ENCODE measurements at regions not wholly inside any gene's neighbourhood (a gene's known extent, or its start where the extent isn't known, plus 50 kb on each side); places are given as distances from the start of the nearest gene placed in this dataset.
"Not testable (repeated sequence)": the region's sequence is repeated elsewhere in the genome, so short reads cannot be mapped to it uniquely, and the experiment has no call there.

- Histone ChIP-seq H4K20me1 (peaks cover 0 to 41% (median 0%) of the 10 kb centered on the region in 11 experiments; a peak in 5 of 22 replicates), H3K27ac (no peak overlapping the region), H3K4me2 (peak overlapping the region in 8 of 11 experiments; percentile 4 to 59 (median 34); a peak in 13 of 22 replicates), H3K36me3 (no peaks in the 10 kb centered on the region), H3K4me1 (peaks cover 0 to 14% (median 7%) of the 10 kb centered on the region in 10 experiments; a peak in 10 of 20 replicates), H3K9me3 (replicated peaks in 1 of 11) (peaks cover 22 to 41% (median 29%) of the 10 kb centered on the region in 11 experiments), H3K27me3 (peaks cover 0 to 52% (median 5%) of the 10 kb centered on the region in 11 experiments; a peak in 11 of 22 replicates), H3K4me3 (no peak overlapping the region), H3K9ac (no peak overlapping the region)
- TF ChIP-seq Cebpa-rat (IDR thresholded peaks at IDR 0.05), result no peak
Measured at GRCh38 chr2:242038928-242039341, 169.4 kb downstream of the RTP5 start.

GRCh38 chr2:242040303-242040655 lies 170.8 kb downstream of the RTP5 start:
- no peak overlapping the region for H3K4me2 ChIP-seq
- H3K27me3 ChIP-seq, result peaks cover 0 to 39% (median 0%) of the 10 kb centered on the region in 11 experiments; a peak in 9 of 22 replicates
- no peak overlapping the region for H3K4me3 ChIP-seq
- H3K9me3 ChIP-seq (replicated peaks in 1 of 11), result peaks cover 22 to 54% (median 41%) of the 10 kb centered on the region in 11 experiments
- no peak overlapping the region for H3K27ac ChIP-seq
- no peaks in the 10 kb centered on the region for H3K36me3 ChIP-seq
- H4K20me1 ChIP-seq, result peaks cover 0 to 30% (median 0%) of the 10 kb centered on the region in 11 experiments; a peak in 2 of 22 replicates
- peaks cover 0 to 14% (median 7%) of the 10 kb centered on the region in 10 experiments; a peak in 10 of 20 replicates for H3K4me1 ChIP-seq
- no peak for TF ChIP-seq Cebpa-rat (IDR thresholded peaks at IDR 0.05)
- no peak overlapping the region for H3K9ac ChIP-seq

- Histone ChIP-seq H3K27ac (no peak overlapping the region), H4K20me1 (0 out of 22 replicates have a peak, but pooled peaks cover 0 to 26% (median 0%) of the 10 kb centered on the region in 11 experiments), H3K4me1 (peaks cover 0 to 14% (median 7%) of the 10 kb centered on the region in 10 experiments; a peak in 10 of 20 replicates), H3K9ac (no peak overlapping the region), H3K36me3 (no peaks in the 10 kb centered on the region), H3K4me2 (no peak overlapping the region), H3K4me3 (no peak overlapping the region), H3K27me3 (peaks cover 0 to 35% (median 0%) of the 10 kb centered on the region in 11 experiments; a peak in 9 of 22 replicates), H3K9me3 (replicated peaks in 1 of 11) (peaks cover 24 to 58% (median 45%) of the 10 kb centered on the region in 11 experiments)
- no peak for TF ChIP-seq Cebpa-rat (IDR thresholded peaks at IDR 0.05)
Measured at GRCh38 chr2:242040681-242041080, 171.2 kb downstream of the RTP5 start.

- no peak overlapping the region for H3K4me3 ChIP-seq
- TF ChIP-seq Cebpa-rat (IDR thresholded peaks at IDR 0.05), result no peak
- H3K4me1 ChIP-seq, result peaks cover 0 to 14% (median 7%) of the 10 kb centered on the region in 10 experiments; a peak in 10 of 20 replicates
- H3K9ac ChIP-seq, result no peak overlapping the region
- no peak overlapping the region for H3K4me2 ChIP-seq
- peaks cover 34 to 68% (median 55%) of the 10 kb centered on the region in 11 experiments for H3K9me3 ChIP-seq (replicated peaks in 1 of 11)
- H4K20me1 ChIP-seq, result 0 out of 22 replicates have a peak, but pooled peaks cover 0 to 15% (median 0%) of the 10 kb centered on the region in 11 experiments
- H3K36me3 ChIP-seq, result no peaks in the 10 kb centered on the region
- peaks cover 0 to 23% (median 0%) of the 10 kb centered on the region in 11 experiments; a peak in 8 of 22 replicates for H3K27me3 ChIP-seq
- H3K27ac ChIP-seq, result no peak overlapping the region
Measured at GRCh38 chr2:242041816-242042215, 172.3 kb downstream of the RTP5 start.

GRCh38 chr2:242043538-242044312 lies 174.2 kb downstream of the RTP5 start:
- H3K27me3 ChIP-seq, result peaks cover 0 to 4% (median 0%) of the 10 kb centered on the region in 11 experiments; a peak in 5 of 22 replicates
- no peak overlapping the region for H3K9ac ChIP-seq
- H4K20me1 ChIP-seq, result 0 out of 22 replicates have a peak, but pooled peaks cover 0 to 12% (median 0%) of the 10 kb centered on the region in 11 experiments
- no peaks in the 10 kb centered on the region for H3K36me3 ChIP-seq
- no peak overlapping the region for H3K4me3 ChIP-seq
- no peak for TF ChIP-seq Cebpa-rat (IDR thresholded peaks at IDR 0.05)
- peaks cover 34 to 75% (median 57%) of the 10 kb centered on the region in 11 experiments for H3K9me3 ChIP-seq (replicated peaks in 1 of 11)
- H3K27ac ChIP-seq, result no peak overlapping the region
- peaks cover 0 to 8% (median 4%) of the 10 kb centered on the region in 10 experiments; a peak in 10 of 20 replicates for H3K4me1 ChIP-seq
- H3K4me2 ChIP-seq, result no peak overlapping the region

- Histone ChIP-seq H4K20me1 (0 out of 22 replicates have a peak, but pooled peaks cover 0 to 12% (median 0%) of the 10 kb centered on the region in 11 experiments), H3K27ac (no peak overlapping the region), H3K9ac (no peak overlapping the region), H3K36me3 (no peaks in the 10 kb centered on the region), H3K4me3 (no peak overlapping the region), H3K9me3 (replicated peaks in 1 of 11) (peaks cover 34 to 75% (median 57%) of the 10 kb centered on the region in 11 experiments), H3K27me3 (no peaks in the 10 kb centered on the region; a peak in 1 of 22 replicates), H3K4me1 (peaks cover 0 to 2% (median 0%) of the 10 kb centered on the region in 10 experiments; a peak in 3 of 20 replicates), H3K4me2 (no peak overlapping the region)
- no peak for TF ChIP-seq Cebpa-rat (IDR thresholded peaks at IDR 0.05)
Measured at GRCh38 chr2:242044313-242044590, 174.7 kb downstream of the RTP5 start.

GRCh38 chr2:242045596-242046144 lies 176.1 kb downstream of the RTP5 start:
- not testable (repeated sequence) for H3K4me2 ChIP-seq, H3K4me1 ChIP-seq, H3K4me3 ChIP-seq, H3K36me3 ChIP-seq, H4K20me1 ChIP-seq, H3K27me3 ChIP-seq, H3K9ac ChIP-seq, H3K27ac ChIP-seq
- peaks cover 34 to 65% (median 53%) of the 10 kb centered on the region in 11 experiments for H3K9me3 ChIP-seq (replicated peaks in 1 of 11)

- Histone ChIP-seq H3K4me1 (no peaks in the 10 kb centered on the region), H3K27me3 (no peaks in the 10 kb centered on the region)
- no peak for TF ChIP-seq Cebpa-rat (IDR thresholded peaks at IDR 0.05)
Measured at GRCh38 chr2:242046206-242046826, 176.8 kb downstream of the RTP5 start.

GRCh38 chr2:242047963-242048362 lies 178.4 kb downstream of the RTP5 start:
- Histone ChIP-seq H3K4me2 (no peak overlapping the region), H3K27me3 (no peaks in the 10 kb centered on the region), H3K27ac (no peak overlapping the region), H3K9ac (no peak overlapping the region), H3K4me1 (no peaks in the 10 kb centered on the region), H3K9me3 (replicated peaks in 1 of 11) (peaks cover 13 to 42% (median 30%) of the 10 kb centered on the region in 11 experiments; a peak in 21 of 22 replicates), H3K4me3 (no peak overlapping the region), H4K20me1 (no peaks in the 10 kb centered on the region), H3K36me3 (no peaks in the 10 kb centered on the region)
- no peak for TF ChIP-seq Cebpa-rat (IDR thresholded peaks at IDR 0.05)

More at GRCh38 chr2:242046206-242046826, 176.8 kb downstream of the RTP5 start:
- no peak overlapping the region for H3K9ac ChIP-seq
- H3K27ac ChIP-seq, result no peak overlapping the region
- H3K9me3 ChIP-seq (replicated peaks in 1 of 11), result peaks cover 29 to 59% (median 47%) of the 10 kb centered on the region in 11 experiments
- H3K4me2 ChIP-seq, result no peak overlapping the region
- H4K20me1 ChIP-seq, result no peaks in the 10 kb centered on the region
- no peak overlapping the region for H3K4me3 ChIP-seq
- H3K36me3 ChIP-seq, result no peaks in the 10 kb centered on the region

All from BLaER1 treated with 17β-estradiol and CSF1 and Interleukin-3, amounts not matched to agents 10 nM and 100 nM (cell line).